OCI-LY7 (cell line): ENCODE measurements at regions not wholly inside any gene's neighbourhood (a gene's known extent, or its start where the extent isn't known, plus 50 kb on each side); places are given as distances from the start of the nearest gene placed in this dataset.

Source experiments
- BruUV-seq: library from RNA; stranded (reverse); fragments of 400-500 nt; replicated peaks from 2 replicates; lab custom pipeline; 2021; lab: Mats Ljungman, UMichigan
- CTCF ChIA-PET: fragments of 300-600 bp; sonication (Branson Sonifier 250); formaldehyde crosslinking; loops from one replicate; lab custom pipeline; 2022; ENCODE audit warnings: antibody characterized with exemption; ENCODE audit not compliant: unreplicated experiment; lab: Charles Lee
- POLR2A ChIA-PET: fragments of 300-600 bp; sonication (Branson Sonifier 250); formaldehyde crosslinking; loops from one replicate; lab custom pipeline; 2022; ENCODE audit warnings: antibody characterized with exemption; lab: Charles Lee
- DNase-seq: peaks from one replicate; pipeline ENCODE4 v3.0.0-alpha.2; 2015; ENCODE audit warnings: low spot score
- H2AFZ ChIP-seq: fragments of 200-600 bp; sonication (generic), shearing (Covaris generic); 2 replicates; pipeline ENCODE4 v1.6.1; 2014; ENCODE audit warnings: mild to moderate bottlenecking, antibody characterized with exemption, low read length, moderate library complexity
- H3K27ac ChIP-seq: fragments of 200-600 bp; sonication (generic); 2 replicates; pipeline ENCODE4 v1.5.1; 2014; ENCODE audit warnings: mixed run types, low read depth, mild to moderate bottlenecking, moderate library complexity, low read length, inconsistent platforms; ENCODE audit not compliant: poor library complexity, severe bottlenecking
- H3K36me3 ChIP-seq: fragments of 200-600 bp; sonication (generic); 2 replicates; pipeline ENCODE4 v1.6.1; 2014; ENCODE audit warnings: mild to moderate bottlenecking, antibody characterized with exemption, low read length, moderate library complexity, mixed read lengths; ENCODE audit not compliant: insufficient read depth
- H3K4me1 ChIP-seq: fragments of 200-600 bp; sonication (generic); 2 replicates; pipeline ENCODE4 v1.5.1; 2014; ENCODE audit warnings: mild to moderate bottlenecking, low read length; ENCODE audit not compliant: insufficient read depth, poor library complexity, severe bottlenecking
- H3K4me2 ChIP-seq: fragments of 200-600 bp; sonication (generic); 2 replicates; pipeline ENCODE4 v1.6.1; 2014; ENCODE audit warnings: mild to moderate bottlenecking, low read length
- H3K4me3 ChIP-seq: fragments of 200-600 bp; sonication (generic); 2 replicates; pipeline ENCODE4 v1.5.1; 2014; ENCODE audit warnings: mild to moderate bottlenecking, low read depth, low read length; ENCODE audit not compliant: poor library complexity, severe bottlenecking
- H3K79me2 ChIP-seq: fragments of 200-600 bp; sonication (generic); 2 replicates; pipeline ENCODE4 v1.6.1; 2016; ENCODE audit warnings: low read depth, mild to moderate bottlenecking, low read length, moderate library complexity, mixed read lengths; ENCODE audit not compliant: insufficient read depth
- H3K9me2 ChIP-seq: fragments of 200-600 bp; sonication (generic); 2 replicates; pipeline ENCODE4 v1.6.1; 2016; ENCODE audit warnings: mild to moderate bottlenecking, low read length, mixed read lengths; ENCODE audit not compliant: insufficient read depth
- H3K9me3 ChIP-seq: fragments of 200-600 bp; sonication (generic); 2 replicates; pipeline ENCODE4 v1.6.1; 2014; ENCODE audit warnings: mild to moderate bottlenecking, mixed run types, low read length, mixed read lengths
- H4K20me1 ChIP-seq: fragments of 200-600 bp; sonication (generic); 2 replicates; pipeline ENCODE4 v1.6.1; 2014; ENCODE audit warnings: mild to moderate bottlenecking, antibody characterized with exemption, low read length, moderate library complexity, mixed read lengths; ENCODE audit not compliant: insufficient read depth
- EZH2phosphoT487 ChIP-seq: fragments of 200-600 bp; sonication (generic); IDR thresholded peaks from 2 replicates; pipeline ENCODE4 v1.6.1; 2018; ENCODE audit warnings: low read depth, borderline replicate concordance, mild to moderate bottlenecking, mixed run types, antibody characterized with exemption, low read length, moderate library complexity, mixed read lengths
- intact Hi-C: fragments of 100-400 bp; cut with micrococcal nuclease; formaldehyde crosslinking; loops from one replicate; pipeline ENCODE4 v1.10.0; 2022; ENCODE audit not compliant: unreplicated experiment
- TF ChIP-seq, protein P1 (sequence below): fragments of 200-600 bp; sonication (generic); conservative IDR thresholded peaks from 2 replicates; pipeline ENCODE4 v1.5.1; 2014; ENCODE audit warnings: mild to moderate bottlenecking, antibody characterized with exemption, low read length, moderate library complexity, mixed read lengths

GRCh38 chr15:23750179-23750578 lies 63.1 kb upstream of the NDN start:
- TF ChIP-seq, protein P1, sequence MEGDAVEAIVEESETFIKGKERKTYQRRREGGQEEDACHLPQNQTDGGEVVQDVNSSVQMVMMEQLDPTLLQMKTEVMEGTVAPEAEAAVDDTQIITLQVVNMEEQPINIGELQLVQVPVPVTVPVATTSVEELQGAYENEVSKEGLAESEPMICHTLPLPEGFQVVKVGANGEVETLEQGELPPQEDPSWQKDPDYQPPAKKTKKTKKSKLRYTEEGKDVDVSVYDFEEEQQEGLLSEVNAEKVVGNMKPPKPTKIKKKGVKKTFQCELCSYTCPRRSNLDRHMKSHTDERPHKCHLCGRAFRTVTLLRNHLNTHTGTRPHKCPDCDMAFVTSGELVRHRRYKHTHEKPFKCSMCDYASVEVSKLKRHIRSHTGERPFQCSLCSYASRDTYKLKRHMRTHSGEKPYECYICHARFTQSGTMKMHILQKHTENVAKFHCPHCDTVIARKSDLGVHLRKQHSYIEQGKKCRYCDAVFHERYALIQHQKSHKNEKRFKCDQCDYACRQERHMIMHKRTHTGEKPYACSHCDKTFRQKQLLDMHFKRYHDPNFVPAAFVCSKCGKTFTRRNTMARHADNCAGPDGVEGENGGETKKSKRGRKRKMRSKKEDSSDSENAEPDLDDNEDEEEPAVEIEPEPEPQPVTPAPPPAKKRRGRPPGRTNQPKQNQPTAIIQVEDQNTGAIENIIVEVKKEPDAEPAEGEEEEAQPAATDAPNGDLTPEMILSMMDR = no peak
- TF ChIP-seq EZH2phosphoT487 = no peak
- intact Hi-C loops = no loop called here

DNA sequence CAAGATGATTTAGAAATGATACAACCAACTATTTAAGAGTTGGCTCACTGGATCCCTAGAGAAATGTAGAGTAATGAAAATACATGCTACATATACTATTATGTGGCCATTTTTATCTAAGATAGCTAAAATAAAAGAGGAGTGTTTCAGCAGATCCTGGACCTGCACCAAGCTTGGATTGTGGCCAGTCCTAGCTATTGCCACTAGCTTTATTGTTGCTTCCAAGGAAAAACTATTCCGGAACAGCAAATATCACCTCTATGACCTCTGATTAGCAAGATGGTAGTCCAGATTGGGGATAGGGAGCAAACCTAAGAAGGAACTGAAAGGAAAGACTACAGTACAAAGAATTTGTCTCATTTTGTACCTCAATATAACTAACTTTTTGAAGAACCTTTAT lies 63.7 kb upstream of the NDN start:
- Histone ChIP-seq H3K27ac (no peak overlapping the region), H3K4me2 (no peak overlapping the region), H3K36me3 (no peaks in the 10 kb centered on the region), H3K9me3 (peaks cover 8% of the 10 kb centered on the region; the same call in 1 of the 2 replicates), H3K9me2 (no peaks in the 10 kb centered on the region), H2AFZ (no peak overlapping the region), H3K79me2 (no peaks in the 10 kb centered on the region), H3K4me3 (no peak overlapping the region), H3K4me1 (no peaks in the 10 kb centered on the region), H4K20me1 (no peaks in the 10 kb centered on the region)
- no TSS peak for BruUV-seq
- DNase-seq = no peak
- ChIA-PET POLR2A (no interaction called here), CTCF (no interaction called here)
- intact Hi-C loops = no loop called here
- TF ChIP-seq, protein P1 = no peak
- TF ChIP-seq EZH2phosphoT487 = no peak

More at GRCh38 chr15:23750179-23750578, 63.1 kb upstream of the NDN start:
- Histone ChIP-seq H3K9me3 (peaks cover 10% of the 10 kb centered on the region; the same call in 1 of the 2 replicates), H3K4me1 (no peaks in the 10 kb centered on the region), H3K27ac (no peak overlapping the region), H3K9me2 (no peaks in the 10 kb centered on the region), H3K36me3 (no peaks in the 10 kb centered on the region), H3K4me2 (no peak overlapping the region), H3K79me2 (no peaks in the 10 kb centered on the region), H2AFZ (no peak overlapping the region), H4K20me1 (no peaks in the 10 kb centered on the region), H3K4me3 (no peak overlapping the region)
- DNase-seq = no peak
- ChIA-PET CTCF (no interaction called here), POLR2A (no interaction called here)
- no TSS peak for BruUV-seq

DNA sequence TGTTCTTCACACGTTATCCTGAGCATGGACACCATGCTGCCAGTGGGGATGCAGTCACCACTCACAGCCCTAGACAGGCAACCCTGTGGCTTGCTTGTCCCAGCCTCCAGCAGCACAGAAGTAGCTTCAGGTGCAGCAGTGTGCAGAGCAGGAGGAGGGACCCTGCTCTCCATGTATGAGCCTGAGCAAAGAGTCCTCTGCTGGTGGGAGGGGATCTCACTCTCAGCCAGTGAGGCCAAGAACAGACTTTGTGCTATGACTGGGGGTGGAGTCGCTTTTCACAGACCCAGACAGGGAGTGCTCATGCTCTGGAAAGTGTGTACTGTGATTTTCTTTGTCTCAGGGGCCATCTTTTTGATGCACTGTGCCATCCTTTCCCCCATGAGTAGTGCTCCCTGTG lies 66.1 kb upstream of the NDN start:
- Histone ChIP-seq H3K9me3 (peaks cover 8% of the 10 kb centered on the region; the same call in 1 of the 2 replicates), H4K20me1 (no peaks in the 10 kb centered on the region), H3K4me3 (no peak overlapping the region), H3K79me2 (no peaks in the 10 kb centered on the region), H3K36me3 (no peaks in the 10 kb centered on the region), H3K4me2 (no peak overlapping the region), H3K9me2 (no peaks in the 10 kb centered on the region), H3K4me1 (no peaks in the 10 kb centered on the region), H3K27ac (no peak overlapping the region), H2AFZ (no peak overlapping the region)
- BruUV-seq = no TSS peak
- ChIA-PET CTCF (no interaction called here), POLR2A (no interaction called here)
- no peak for TF ChIP-seq EZH2phosphoT487
- TF ChIP-seq, protein P1 = no peak
- no peak for DNase-seq
- intact Hi-C loops = no loop called here
